ENCODE measurements at regions not wholly inside any gene's neighbourhood (a gene's known extent, or its start where the extent isn't known, plus 50 kb on each side); places are given as distances from the start of the nearest gene placed in this dataset.

DNA sequence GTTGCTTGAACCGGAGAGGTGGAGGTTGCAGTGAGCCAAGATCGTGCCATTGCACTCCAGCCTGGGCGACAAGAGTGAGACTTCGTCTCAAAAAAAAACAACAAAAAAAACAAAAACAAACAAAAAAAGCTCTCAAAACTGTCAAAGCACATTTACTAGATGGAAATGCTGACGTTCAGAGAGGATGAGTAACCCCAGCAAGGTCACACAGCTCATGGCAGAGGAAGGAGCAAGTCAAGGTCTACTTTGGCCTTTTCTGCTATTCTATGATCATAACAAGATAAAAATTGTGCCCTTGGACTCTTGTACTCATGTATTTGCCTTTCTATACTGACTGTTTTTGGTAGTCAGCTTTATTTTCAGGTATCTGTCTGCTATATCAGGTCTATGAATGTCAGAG lies 109.5 kb downstream of the ARL6IP6 start:
- WGBS, 2 donors (ENCODE audit: low coverage in 1 of 2) = 82 to 89% methylated on average over 5 of the region's 5 CpGs
- H3K4me1 ChIP-seq = no peaks in the 10 kb centered on the region
- no peaks in the 10 kb centered on the region for H3K27me3 ChIP-seq
- in situ Hi-C loops (cut with MboI; ENCODE audit: low pct_ligation_motif_present in 1 of 4, low pct_unique_long_range_greater_than_20kb in 1 of 4, low sequenced_read_pairs in 3 of 4) (no loop called here), intact Hi-C loops (cut with DNase I; ENCODE audit: low total_unique reads) (no loop called here)
- no peak overlapping the region for H3K4me3 ChIP-seq
- TF ChIP-seq, protein P1, sequence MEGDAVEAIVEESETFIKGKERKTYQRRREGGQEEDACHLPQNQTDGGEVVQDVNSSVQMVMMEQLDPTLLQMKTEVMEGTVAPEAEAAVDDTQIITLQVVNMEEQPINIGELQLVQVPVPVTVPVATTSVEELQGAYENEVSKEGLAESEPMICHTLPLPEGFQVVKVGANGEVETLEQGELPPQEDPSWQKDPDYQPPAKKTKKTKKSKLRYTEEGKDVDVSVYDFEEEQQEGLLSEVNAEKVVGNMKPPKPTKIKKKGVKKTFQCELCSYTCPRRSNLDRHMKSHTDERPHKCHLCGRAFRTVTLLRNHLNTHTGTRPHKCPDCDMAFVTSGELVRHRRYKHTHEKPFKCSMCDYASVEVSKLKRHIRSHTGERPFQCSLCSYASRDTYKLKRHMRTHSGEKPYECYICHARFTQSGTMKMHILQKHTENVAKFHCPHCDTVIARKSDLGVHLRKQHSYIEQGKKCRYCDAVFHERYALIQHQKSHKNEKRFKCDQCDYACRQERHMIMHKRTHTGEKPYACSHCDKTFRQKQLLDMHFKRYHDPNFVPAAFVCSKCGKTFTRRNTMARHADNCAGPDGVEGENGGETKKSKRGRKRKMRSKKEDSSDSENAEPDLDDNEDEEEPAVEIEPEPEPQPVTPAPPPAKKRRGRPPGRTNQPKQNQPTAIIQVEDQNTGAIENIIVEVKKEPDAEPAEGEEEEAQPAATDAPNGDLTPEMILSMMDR (IDR thresholded peaks at IDR 0.05) = no peak
- no peak for TF ChIP-seq POLR2AphosphoS5 (IDR thresholded peaks at IDR 0.05)
- TF ChIP-seq EP300 (IDR thresholded peaks at IDR 0.05; ENCODE audit: low read depth) = no peak
- no peak for TF ChIP-seq POLR2A (IDR thresholded peaks at IDR 0.05)
- H3K36me3 ChIP-seq = no peaks in the 10 kb centered on the region
- no peak for DNase-seq
- H3K9me3 ChIP-seq = no peaks in the 10 kb centered on the region
- H3K27ac ChIP-seq = no peak overlapping the region

DNA sequence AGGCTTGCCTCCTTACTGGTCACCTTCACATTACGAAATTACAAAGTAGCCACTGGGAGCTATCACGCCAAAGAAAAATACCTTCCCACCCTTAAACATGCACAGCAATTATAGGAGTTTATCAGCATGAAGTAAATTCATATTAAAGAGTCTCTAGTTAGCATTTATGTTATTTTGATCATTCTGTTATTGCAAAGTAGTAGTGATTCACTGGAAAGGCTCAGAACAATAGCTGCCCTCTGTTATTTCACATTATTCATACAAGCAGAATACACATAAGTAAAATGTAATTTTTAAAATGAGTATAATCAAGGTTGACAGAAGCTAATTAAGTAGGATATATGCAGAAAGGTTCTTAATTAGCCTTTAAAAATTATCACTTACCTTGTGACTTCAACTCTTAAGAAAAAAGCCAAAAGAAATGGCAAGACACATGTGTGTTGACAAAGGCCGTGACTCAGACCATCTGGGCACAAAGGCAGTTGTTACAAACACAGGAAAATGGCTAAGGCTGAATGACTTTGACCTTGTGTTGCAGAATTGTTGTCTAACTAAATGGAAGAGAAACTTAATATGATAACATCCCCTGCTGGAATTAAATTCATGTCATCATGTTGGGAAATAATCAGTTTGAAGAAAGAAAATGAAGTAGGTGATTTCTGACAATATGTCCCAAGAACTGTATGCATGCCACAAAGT lies 108.3 kb downstream of the ARL6IP6 start:
- H3K9me3 ChIP-seq = no peaks in the 10 kb centered on the region
- H3K36me3 ChIP-seq = no peaks in the 10 kb centered on the region
- WGBS, 2 donors (ENCODE audit: low coverage in 1 of 2) = 72 to 83% methylated on average over 3 of the region's 3 CpGs
- no peak overlapping the region for H3K4me3 ChIP-seq
- no peaks in the 10 kb centered on the region for H3K4me1 ChIP-seq
- no peak overlapping the region for H3K27ac ChIP-seq
- intact Hi-C loops (cut with DNase I; ENCODE audit: low total_unique reads) (no loop called here), in situ Hi-C loops (cut with MboI; ENCODE audit: low pct_ligation_motif_present in 1 of 4, low pct_unique_long_range_greater_than_20kb in 1 of 4, low sequenced_read_pairs in 3 of 4) (no loop called here)
- no peak for DNase-seq
- TF ChIP-seq EP300 (IDR thresholded peaks at IDR 0.05; ENCODE audit: low read depth) (no peak), POLR2AphosphoS5 (IDR thresholded peaks at IDR 0.05) (no peak), POLR2A (IDR thresholded peaks at IDR 0.05) (no peak)
- TF ChIP-seq, protein P1 (IDR thresholded peaks at IDR 0.05) = no peak
- no peaks in the 10 kb centered on the region for H3K27me3 ChIP-seq

DNA sequence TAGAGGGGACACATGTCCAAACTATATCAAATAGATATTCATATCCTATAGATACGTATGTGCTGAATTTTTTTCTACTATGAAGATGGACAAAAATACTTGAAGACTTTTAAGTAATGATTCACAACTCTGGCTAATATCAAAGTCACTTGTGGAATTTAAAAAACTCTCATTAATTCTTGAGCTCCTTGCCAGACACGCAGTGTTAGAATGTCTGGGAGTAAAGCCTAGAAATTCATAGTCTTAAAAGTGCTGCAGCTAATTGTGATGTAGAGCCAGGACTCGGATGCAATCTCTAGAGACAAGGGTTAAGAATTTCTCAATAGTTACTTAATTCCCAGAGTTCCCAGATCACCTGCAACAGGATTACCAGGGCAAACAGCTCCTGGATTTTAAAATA lies 107.4 kb downstream of the ARL6IP6 start:
- 33 to 46% methylated on average over 3 of the region's 3 CpGs for WGBS, 2 donors (ENCODE audit: low coverage in 1 of 2)
- no peaks in the 10 kb centered on the region for H3K27me3 ChIP-seq
- H3K27ac ChIP-seq = peak overlapping the region in 1 of 4 donors; percentile 2
- intact Hi-C loops (cut with DNase I; ENCODE audit: low total_unique reads) = no loop called here
- in situ Hi-C loops (cut with MboI; ENCODE audit: low pct_ligation_motif_present in 1 of 4, low pct_unique_long_range_greater_than_20kb in 1 of 4, low sequenced_read_pairs in 3 of 4) = no loop called here
- no peak overlapping the region for H3K4me3 ChIP-seq
- no peak for DNase-seq
- H3K36me3 ChIP-seq = no peaks in the 10 kb centered on the region
- H3K4me1 ChIP-seq = no peaks in the 10 kb centered on the region
- H3K9me3 ChIP-seq = no peaks in the 10 kb centered on the region
- TF ChIP-seq, protein P1 (IDR thresholded peaks at IDR 0.05) = no peak
- peak in 1 of 3 donors; percentile 18 for TF ChIP-seq POLR2AphosphoS5 (IDR thresholded peaks at IDR 0.05)

DNA sequence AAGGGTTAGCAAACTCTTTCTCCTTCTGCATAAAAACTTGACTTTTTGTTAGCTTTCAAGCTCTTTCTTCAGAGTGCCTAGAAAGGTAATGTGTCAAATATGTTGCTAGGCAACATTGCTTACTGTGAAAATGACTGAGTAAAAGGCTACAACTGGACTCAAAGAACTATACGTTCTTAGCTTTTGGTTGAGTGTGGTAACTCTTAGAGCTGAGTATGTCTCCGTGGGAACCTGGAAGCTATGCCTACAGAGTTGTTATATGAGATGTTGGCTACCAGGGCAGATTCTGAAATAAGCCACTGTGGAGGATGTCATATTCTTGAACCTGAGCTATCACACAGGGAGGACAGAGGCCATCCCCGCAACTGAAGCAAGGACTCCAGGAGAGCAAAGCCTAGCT lies 105.5 kb downstream of the ARL6IP6 start:
- no peaks in the 10 kb centered on the region for H3K4me1 ChIP-seq
- no peaks in the 10 kb centered on the region for H3K9me3 ChIP-seq
- TF ChIP-seq EP300 (IDR thresholded peaks at IDR 0.05; ENCODE audit: low read depth) (no peak), POLR2A (IDR thresholded peaks at IDR 0.05) (no peak), POLR2AphosphoS5 (IDR thresholded peaks at IDR 0.05) (no peak)
- TF ChIP-seq, protein P1 (IDR thresholded peaks at IDR 0.05) = no peak
- no peaks in the 10 kb centered on the region for H3K36me3 ChIP-seq
- DNase-seq = no peak
- WGBS, 2 donors (ENCODE audit: low coverage in 1 of 2) = 54% methylated on average over 3 of the region's 3 CpGs; no CpG with 5 or more reads in 1 of the 2 donors
- no peaks in the 10 kb centered on the region for H3K27me3 ChIP-seq
- no peak overlapping the region for H3K4me3 ChIP-seq
- no peak overlapping the region for H3K27ac ChIP-seq
- intact Hi-C loops (cut with DNase I; ENCODE audit: low total_unique reads) (no loop called here), in situ Hi-C loops (cut with MboI; ENCODE audit: low pct_ligation_motif_present in 1 of 4, low pct_unique_long_range_greater_than_20kb in 1 of 4, low sequenced_read_pairs in 3 of 4) (no loop called here)
